Neural cell (in vitro differentiated cells): ENCODE measurements at regions not wholly inside any gene's neighbourhood (a gene's known extent, or its start where the extent isn't known, plus 50 kb on each side); places are given as distances from the start of the nearest gene placed in this dataset.

Source experiments
- H2AFZ ChIP-seq: fragments of 200-600, 300-800 bp; sonication (generic), shearing (Covaris generic); 2 replicates; pipeline ENCODE4 v1.6.0; 2014; ENCODE audit warnings: low read depth, mild to moderate bottlenecking, antibody characterized with exemption, low read length, moderate library complexity
- H3F3A ChIP-seq: fragments of 200-600 bp; shearing (Covaris generic); 2 replicates; pipeline ENCODE4 v1.6.1; 2016; ENCODE audit warnings: mild to moderate bottlenecking, moderate library complexity, mixed read lengths, antibody characterized with exemption, low read length; ENCODE audit not compliant: insufficient read depth, poor library complexity, severe bottlenecking
- H3K27ac ChIP-seq: fragments of 200-600, 300-800 bp; sonication (generic), shearing (Covaris generic); 2 replicates; pipeline ENCODE4 v1.5.1; 2014; ENCODE audit warnings: mild to moderate bottlenecking, low read length, moderate library complexity
- H3K27me3 ChIP-seq: fragments of 300-800, 200-600 bp; sonication (generic), shearing (Covaris generic); 2 replicates; pipeline ENCODE4 v1.6.0; 2014; ENCODE audit warnings: mild to moderate bottlenecking, low read depth, low read length, moderate library complexity; ENCODE audit not compliant: insufficient read depth
- H3K36me3 ChIP-seq: fragments of 300-800, 200-600 bp; sonication (generic), shearing (Covaris generic); 2 replicates; pipeline ENCODE4 v1.5.1; 2014; ENCODE audit warnings: mild to moderate bottlenecking, antibody characterized with exemption, low read length, moderate library complexity; ENCODE audit not compliant: insufficient read depth
- H3K4me2 ChIP-seq: fragments of 300-800, 200-600 bp; sonication (generic), shearing (Covaris generic); 2 replicates; pipeline ENCODE4 v1.6.0; 2014; ENCODE audit warnings: mild to moderate bottlenecking, low read length
- H3K4me3 ChIP-seq: fragments of 300-800, 200-600 bp; sonication (generic), shearing (Covaris generic); 2 replicates; pipeline ENCODE4 v1.5.1; 2014; ENCODE audit warnings: mild to moderate bottlenecking, low read length, moderate library complexity
- H3K79me2 ChIP-seq: fragments of 200-600 bp; shearing (Covaris generic); replicated peaks from 2 replicates; pipeline ENCODE4 v1.6.0; 2014; ENCODE audit warnings: mild to moderate bottlenecking, low read length, moderate library complexity; ENCODE audit not compliant: insufficient read depth
- H3K9ac ChIP-seq: fragments of 300-800, 200-600 bp; sonication (generic), shearing (Covaris generic); 2 replicates; pipeline ENCODE4 v1.6.1; 2016; ENCODE audit warnings: mild to moderate bottlenecking, low read length, mixed read lengths
- H3K9me2 ChIP-seq: fragments of 200-600 bp; shearing (Covaris generic); 2 replicates; pipeline ENCODE4 v1.6.1; 2016; ENCODE audit warnings: mild to moderate bottlenecking, low read length, mixed read lengths; ENCODE audit not compliant: insufficient read depth
- H3K9me3 ChIP-seq: fragments of 200-600, 300-800 bp; sonication (generic), shearing (Covaris generic); 2 replicates; pipeline ENCODE4 v1.6.1; 2016; ENCODE audit warnings: mild to moderate bottlenecking, mixed run types, low read length, moderate library complexity, mixed read lengths
- H4K20me1 ChIP-seq: fragments of 200-600 bp; shearing (Covaris generic); 2 replicates; pipeline ENCODE4 v1.6.1; 2016; ENCODE audit warnings: mild to moderate bottlenecking, mixed run types; ENCODE audit not compliant: insufficient read depth
- CTCF ChIP-seq: fragments of 450-650 bp; IDR thresholded peaks from 2 replicates; pipeline ENCODE4 v1.5.1; 2014; ENCODE audit warnings: antibody characterized with exemption, mild to moderate bottlenecking, moderate library complexity; ENCODE audit not compliant: poor library complexity, severe bottlenecking
- EP300 ChIP-seq: fragments of 450-650 bp; conservative IDR thresholded peaks from 2 replicates; pipeline ENCODE4 v1.6.1; 2014; ENCODE audit warnings: antibody characterized with exemption, mild to moderate bottlenecking, moderate library complexity; ENCODE audit not compliant: poor library complexity, severe bottlenecking
- EZH2 ChIP-seq: fragments of 200-600, 300-800 bp; shearing (Covaris generic), sonication (generic); IDR thresholded peaks from 2 replicates; pipeline ENCODE4 v1.6.1; 2014; ENCODE audit warnings: antibody characterized with exemption, low read length, borderline replicate concordance, mild to moderate bottlenecking; ENCODE audit not compliant: insufficient read depth, poor library complexity, severe bottlenecking
- MXI1 ChIP-seq: fragments of 450-650 bp; conservative IDR thresholded peaks from 2 replicates; pipeline ENCODE4 v1.6.1; 2014; ENCODE audit warnings: antibody characterized with exemption, mild to moderate bottlenecking; ENCODE audit not compliant: poor library complexity, severe bottlenecking
- POLR2AphosphoS5 ChIP-seq: IDR thresholded peaks from 2 replicates; pipeline ENCODE4 v1.6.1; 2012
- RAD21 ChIP-seq: fragments of 450-650 bp; conservative IDR thresholded peaks from 2 replicates; pipeline ENCODE4 v1.6.1; 2014; ENCODE audit warnings: antibody characterized with exemption, mild to moderate bottlenecking, moderate library complexity
- REST ChIP-seq: IDR thresholded peaks from 2 replicates; pipeline ENCODE4 v1.6.1; 2012; ENCODE audit warnings: borderline replicate concordance
- SMC3 ChIP-seq: fragments of 450-650 bp; conservative IDR thresholded peaks from 2 replicates; pipeline ENCODE4 v1.6.1; 2014; ENCODE audit warnings: antibody characterized with exemption, mild to moderate bottlenecking, moderate library complexity; ENCODE audit not compliant: poor library complexity
- TAF1 ChIP-seq: IDR thresholded peaks from 2 replicates; pipeline ENCODE4 v1.6.1; 2012; ENCODE audit warnings: low read depth

GRCh38 chr6:113315879-113316278, 541.3 kb upstream of the MARCKS start:
- no peaks in the 10 kb centered on the region for H3K79me2 ChIP-seq
- no peak overlapping the region for H3K9ac ChIP-seq
- no peak overlapping the region for H2AFZ ChIP-seq
- H3F3A ChIP-seq = peaks cover 4% of the 10 kb centered on the region
- no peaks in the 10 kb centered on the region for H3K27me3 ChIP-seq
- H3K4me3 ChIP-seq = no peak overlapping the region
- no peak overlapping the region for H3K4me2 ChIP-seq
- no peak overlapping the region for H3K27ac ChIP-seq
- no peaks in the 10 kb centered on the region for H4K20me1 ChIP-seq
- no peaks in the 10 kb centered on the region for H3K9me2 ChIP-seq
- TF ChIP-seq SMC3 (no peak), EP300 (no peak), RAD21 (no peak), MXI1 (no peak), EZH2 (no peak), TAF1 (no peak), REST (no peak), CTCF (no peak), POLR2AphosphoS5 (no peak)
- no peaks in the 10 kb centered on the region for H3K9me3 ChIP-seq
- no peaks in the 10 kb centered on the region for H3K36me3 ChIP-seq

DNA sequence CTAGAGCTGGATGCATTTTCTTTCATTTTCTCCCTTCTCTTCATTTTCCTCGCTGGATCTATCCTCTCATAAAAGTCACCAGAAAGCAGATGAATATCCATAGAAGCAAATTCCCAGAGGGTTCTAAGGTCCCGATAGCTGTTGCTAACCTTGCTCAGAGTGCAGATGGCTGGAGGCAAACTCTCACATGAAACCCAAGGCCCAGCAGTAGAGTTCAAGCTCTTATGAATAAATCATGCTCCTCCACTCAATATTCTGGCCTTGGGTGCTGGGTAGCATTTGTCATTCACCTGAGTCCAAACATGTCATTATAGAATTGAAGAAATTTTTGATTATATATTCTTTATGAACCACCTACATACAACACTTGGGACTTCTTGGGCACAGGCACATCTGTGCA, 539.7 kb upstream of the MARCKS start:
- no peak for TF ChIP-seq MXI1
- TF ChIP-seq TAF1 = no peak
- no peak for TF ChIP-seq CTCF
- no peak for TF ChIP-seq RAD21
- no peak for TF ChIP-seq SMC3
- no peak for TF ChIP-seq REST
- TF ChIP-seq POLR2AphosphoS5 = no peak
- TF ChIP-seq EZH2 = no peak
- TF ChIP-seq EP300 = no peak
- H3F3A ChIP-seq = peaks cover 4% of the 10 kb centered on the region
- no peaks in the 10 kb centered on the region for H3K27me3 ChIP-seq
- H4K20me1 ChIP-seq = no peaks in the 10 kb centered on the region
- peak overlapping the region; percentile 24 for H3K4me3 ChIP-seq
- no peaks in the 10 kb centered on the region for H3K9me2 ChIP-seq
- H3K36me3 ChIP-seq = no peaks in the 10 kb centered on the region
- peak overlapping the region; percentile 81 for H3K27ac ChIP-seq
- H3K4me2 ChIP-seq = peak overlapping the region; percentile 61
- no peaks in the 10 kb centered on the region for H3K79me2 ChIP-seq
- H3K9ac ChIP-seq = peak overlapping the region; percentile 55
- no peaks in the 10 kb centered on the region for H3K9me3 ChIP-seq
- peak overlapping the region; percentile 46 for H2AFZ ChIP-seq
